Neural cell (in vitro differentiated cells): ENCODE measurements at regions not wholly inside any gene's neighbourhood (a gene's known extent, or its start where the extent isn't known, plus 50 kb on each side); places are given as distances from the start of the nearest gene placed in this dataset.

Experiments
- H2AFZ ChIP-seq: fragments of 200-600, 300-800 bp; sonication (generic), shearing (Covaris generic); 2 replicates; pipeline ENCODE4 v1.6.0; 2014; ENCODE audit warnings: low read depth, mild to moderate bottlenecking, antibody characterized with exemption, low read length, moderate library complexity
- H3F3A ChIP-seq: fragments of 200-600 bp; shearing (Covaris generic); 2 replicates; pipeline ENCODE4 v1.6.1; 2016; ENCODE audit warnings: mild to moderate bottlenecking, moderate library complexity, mixed read lengths, antibody characterized with exemption, low read length; ENCODE audit not compliant: insufficient read depth, poor library complexity, severe bottlenecking
- H3K27ac ChIP-seq: fragments of 200-600, 300-800 bp; sonication (generic), shearing (Covaris generic); 2 replicates; pipeline ENCODE4 v1.5.1; 2014; ENCODE audit warnings: mild to moderate bottlenecking, low read length, moderate library complexity
- H3K27me3 ChIP-seq: fragments of 300-800, 200-600 bp; sonication (generic), shearing (Covaris generic); 2 replicates; pipeline ENCODE4 v1.6.0; 2014; ENCODE audit warnings: mild to moderate bottlenecking, low read depth, low read length, moderate library complexity; ENCODE audit not compliant: insufficient read depth
- H3K36me3 ChIP-seq: fragments of 300-800, 200-600 bp; sonication (generic), shearing (Covaris generic); 2 replicates; pipeline ENCODE4 v1.5.1; 2014; ENCODE audit warnings: mild to moderate bottlenecking, antibody characterized with exemption, low read length, moderate library complexity; ENCODE audit not compliant: insufficient read depth
- H3K4me2 ChIP-seq: fragments of 300-800, 200-600 bp; sonication (generic), shearing (Covaris generic); 2 replicates; pipeline ENCODE4 v1.6.0; 2014; ENCODE audit warnings: mild to moderate bottlenecking, low read length
- H3K4me3 ChIP-seq: fragments of 300-800, 200-600 bp; sonication (generic), shearing (Covaris generic); 2 replicates; pipeline ENCODE4 v1.5.1; 2014; ENCODE audit warnings: mild to moderate bottlenecking, low read length, moderate library complexity
- H3K79me2 ChIP-seq: fragments of 200-600 bp; shearing (Covaris generic); replicated peaks from 2 replicates; pipeline ENCODE4 v1.6.0; 2014; ENCODE audit warnings: mild to moderate bottlenecking, low read length, moderate library complexity; ENCODE audit not compliant: insufficient read depth
- H3K9ac ChIP-seq: fragments of 300-800, 200-600 bp; sonication (generic), shearing (Covaris generic); 2 replicates; pipeline ENCODE4 v1.6.1; 2016; ENCODE audit warnings: mild to moderate bottlenecking, low read length, mixed read lengths
- H3K9me2 ChIP-seq: fragments of 200-600 bp; shearing (Covaris generic); 2 replicates; pipeline ENCODE4 v1.6.1; 2016; ENCODE audit warnings: mild to moderate bottlenecking, low read length, mixed read lengths; ENCODE audit not compliant: insufficient read depth
- H3K9me3 ChIP-seq: fragments of 200-600, 300-800 bp; sonication (generic), shearing (Covaris generic); 2 replicates; pipeline ENCODE4 v1.6.1; 2016; ENCODE audit warnings: mild to moderate bottlenecking, mixed run types, low read length, moderate library complexity, mixed read lengths
- H4K20me1 ChIP-seq: fragments of 200-600 bp; shearing (Covaris generic); 2 replicates; pipeline ENCODE4 v1.6.1; 2016; ENCODE audit warnings: mild to moderate bottlenecking, mixed run types; ENCODE audit not compliant: insufficient read depth
- CTCF ChIP-seq: fragments of 450-650 bp; IDR thresholded peaks from 2 replicates; pipeline ENCODE4 v1.5.1; 2014; ENCODE audit warnings: antibody characterized with exemption, mild to moderate bottlenecking, moderate library complexity; ENCODE audit not compliant: poor library complexity, severe bottlenecking
- EP300 ChIP-seq: fragments of 450-650 bp; conservative IDR thresholded peaks from 2 replicates; pipeline ENCODE4 v1.6.1; 2014; ENCODE audit warnings: antibody characterized with exemption, mild to moderate bottlenecking, moderate library complexity; ENCODE audit not compliant: poor library complexity, severe bottlenecking
- EZH2 ChIP-seq: fragments of 200-600, 300-800 bp; shearing (Covaris generic), sonication (generic); IDR thresholded peaks from 2 replicates; pipeline ENCODE4 v1.6.1; 2014; ENCODE audit warnings: antibody characterized with exemption, low read length, borderline replicate concordance, mild to moderate bottlenecking; ENCODE audit not compliant: insufficient read depth, poor library complexity, severe bottlenecking
- MXI1 ChIP-seq: fragments of 450-650 bp; conservative IDR thresholded peaks from 2 replicates; pipeline ENCODE4 v1.6.1; 2014; ENCODE audit warnings: antibody characterized with exemption, mild to moderate bottlenecking; ENCODE audit not compliant: poor library complexity, severe bottlenecking
- POLR2AphosphoS5 ChIP-seq: IDR thresholded peaks from 2 replicates; pipeline ENCODE4 v1.6.1; 2012
- RAD21 ChIP-seq: fragments of 450-650 bp; conservative IDR thresholded peaks from 2 replicates; pipeline ENCODE4 v1.6.1; 2014; ENCODE audit warnings: antibody characterized with exemption, mild to moderate bottlenecking, moderate library complexity
- REST ChIP-seq: IDR thresholded peaks from 2 replicates; pipeline ENCODE4 v1.6.1; 2012; ENCODE audit warnings: borderline replicate concordance
- SMC3 ChIP-seq: fragments of 450-650 bp; conservative IDR thresholded peaks from 2 replicates; pipeline ENCODE4 v1.6.1; 2014; ENCODE audit warnings: antibody characterized with exemption, mild to moderate bottlenecking, moderate library complexity; ENCODE audit not compliant: poor library complexity
- TAF1 ChIP-seq: IDR thresholded peaks from 2 replicates; pipeline ENCODE4 v1.6.1; 2012; ENCODE audit warnings: low read depth

- Histone ChIP-seq H3K9me2 (no peaks in the 10 kb centered on the region), H3K4me2 (no peak overlapping the region), H3K36me3 (no peaks in the 10 kb centered on the region), H3K79me2 (no peaks in the 10 kb centered on the region), H4K20me1 (no peaks in the 10 kb centered on the region), H3F3A (no peaks in the 10 kb centered on the region), H3K27me3 (no peaks in the 10 kb centered on the region), H3K9ac (no peak overlapping the region), H3K4me3 (no peak overlapping the region), H2AFZ (no peak overlapping the region), H3K9me3 (no peaks in the 10 kb centered on the region), H3K27ac (no peak overlapping the region)
- TF ChIP-seq EZH2 (no peak), REST (no peak), SMC3 (no peak), EP300 (no peak), POLR2AphosphoS5 (no peak), CTCF (no peak), MXI1 (no peak), TAF1 (no peak), RAD21 (no peak)
Observed at GRCh38 chr2:142758973-142759372, 118.5 kb upstream of the KYNU start.

- Histone ChIP-seq H4K20me1 (no peaks in the 10 kb centered on the region), H3K79me2 (no peaks in the 10 kb centered on the region), H3K4me3 (no peak overlapping the region), H3K27ac (no peak overlapping the region), H3K9ac (no peak overlapping the region), H3K36me3 (no peaks in the 10 kb centered on the region), H3K9me3 (no peaks in the 10 kb centered on the region), H2AFZ (no peak overlapping the region), H3K27me3 (no peaks in the 10 kb centered on the region), H3F3A (no peaks in the 10 kb centered on the region), H3K4me2 (no peak overlapping the region), H3K9me2 (no peaks in the 10 kb centered on the region)
- TF ChIP-seq EZH2 (no peak), CTCF (no peak), POLR2AphosphoS5 (no peak), EP300 (no peak), RAD21 (no peak), SMC3 (no peak), REST (no peak), MXI1 (no peak), TAF1 (no peak)
Observed at GRCh38 chr2:142757111-142757510, 120.4 kb upstream of the KYNU start.
